Stomach (tissue), 8 donors: ENCODE measurements at regions not wholly inside any gene's neighbourhood (a gene's known extent, or its start where the extent isn't known, plus 50 kb on each side); places are given as distances from the start of the nearest gene placed in this dataset.

ENCODE experiments used
- DNase-seq, 2 donors: peaks; one replicate each; pipeline versions ENCODE4 v3.0.0 to v3.0.0-alpha.2; 2013 to 2019
- H3K27ac ChIP-seq, 5 donors: fragments of 200-600 bp in 4 of 5; sonication (generic) in 4 of 5; one replicate each; pipeline ENCODE4 v1.5.1; 2013 to 2019; ENCODE audit warnings: mild to moderate bottlenecking in 1 of 5, moderate library complexity in 1 of 5
- H3K27me3 ChIP-seq, 3 donors: fragments of 200-600 bp; sonication (generic); one replicate each; pipeline ENCODE4 v1.5.1; 2017 to 2019; ENCODE audit warnings: mixed run types in 1 of 3
- H3K36me3 ChIP-seq, 4 donors: fragments of 200-600 bp; sonication (generic); 1 replicate in 3 of 4; 2 replicates in 1 of 4; pipeline ENCODE4 v1.5.1; 2016 to 2019
- H3K4me1 ChIP-seq, 4 donors: fragments of 200-600 bp; sonication (generic); one replicate each; pipeline ENCODE4 v1.5.1; 2016 to 2019
- H3K4me3 ChIP-seq, 4 donors: fragments of 200-600 bp; sonication (generic) in 3 of 4; one replicate each; pipeline ENCODE4 v1.5.1; 2016 to 2019; ENCODE audit warnings: mild to moderate bottlenecking in 1 of 4
- H3K9me3 ChIP-seq, 4 donors: fragments of 200-600 bp; sonication (generic); one replicate each; pipeline ENCODE4 v1.5.1; 2016 to 2019
- EP300 ChIP-seq: sonication (generic); formaldehyde crosslinking; IDR thresholded peaks from one replicate; pipeline ENCODE4 v1.6.1; 2017; ENCODE audit warnings: antibody characterized with exemption
- POLR2A ChIP-seq, 4 donors: fragments of 450-650 bp; IDR thresholded peaks; one replicate each; pipeline ENCODE4 v1.6.1; 2016; ENCODE audit warnings: antibody characterized with exemption in 4 of 4, control low read depth in 2 of 4, mild to moderate bottlenecking in 1 of 4, moderate library complexity in 1 of 4
- POLR2AphosphoS5 ChIP-seq, 3 donors: sonication (generic); formaldehyde crosslinking; IDR thresholded peaks; one replicate each; pipeline ENCODE4 v1.6.1; 2016; ENCODE audit warnings: antibody characterized with exemption in 3 of 3
- WGBS, 5 donors: extraction: QIAGEN DNeasy Blood & Tissue Kit in 3 of 5; methylation state at CpG; one replicate each; pipeline versions ENCODE4 v1.1.5 to v1.1.7; 2013 to 2018; 5-methylcytosine and 5-hydroxymethylcytosine counted together
- intact Hi-C: fragments of 100-400 bp; cut with DNase I; formaldehyde crosslinking; loops from one replicate; pipeline ENCODE4 v1.15.1; 2023; ENCODE audit warnings: low total_unique reads
- TF ChIP-seq, protein P1 (sequence below), 7 experiments: fragments of 450-650 bp in 4 of 7; fragments of 200-600 bp in 3 of 7; sonication (generic) in 3 of 7; IDR thresholded peaks; one replicate each; pipeline ENCODE4 v1.5.1; 2016 to 2019; ENCODE audit warnings: antibody characterized with exemption in 7 of 7, control low read depth in 2 of 7, mild to moderate bottlenecking in 1 of 7
- donor health status: healthy with polysubstance abuse.
- donor health status: Bipolar disorder and iron deficiency.
- donor health status: healthy.

DNA sequence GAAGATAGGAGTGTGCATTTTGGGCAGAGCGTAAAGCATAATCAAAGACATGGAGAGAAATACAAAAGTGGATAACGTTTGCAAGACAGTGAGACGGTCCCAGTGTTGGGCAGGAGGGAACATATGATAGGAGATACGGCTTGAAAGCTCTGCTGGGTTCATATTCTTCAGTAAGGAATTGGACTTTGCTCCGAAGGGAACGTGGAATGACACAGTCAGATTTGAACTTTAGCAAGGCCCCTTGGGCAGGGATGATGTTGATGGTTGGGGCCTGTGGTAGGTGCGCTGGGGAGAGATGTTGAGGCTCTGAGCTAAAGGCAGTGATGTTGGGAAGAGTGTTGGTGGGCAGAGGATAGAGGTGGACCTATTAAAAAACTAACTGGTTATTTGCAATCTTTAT lies 143.5 kb upstream of the TBX3 start:
- 83 to 88% (median 86%) methylated on average over 7 of the region's 7 CpGs for WGBS, 5 donors
- Histone ChIP-seq H3K27ac (no peak overlapping the region), H3K4me1 (no peaks in the 10 kb centered on the region), H3K36me3 (no peaks in the 10 kb centered on the region), H3K4me3 (no peak overlapping the region), H3K27me3 (no peaks in the 10 kb centered on the region), H3K9me3 (no peaks in the 10 kb centered on the region)
- TF ChIP-seq POLR2AphosphoS5 (IDR thresholded peaks at IDR 0.05) (no peak), EP300 (no peak), POLR2A (IDR thresholded peaks at IDR 0.05) (no peak)
- TF ChIP-seq, protein P1, sequence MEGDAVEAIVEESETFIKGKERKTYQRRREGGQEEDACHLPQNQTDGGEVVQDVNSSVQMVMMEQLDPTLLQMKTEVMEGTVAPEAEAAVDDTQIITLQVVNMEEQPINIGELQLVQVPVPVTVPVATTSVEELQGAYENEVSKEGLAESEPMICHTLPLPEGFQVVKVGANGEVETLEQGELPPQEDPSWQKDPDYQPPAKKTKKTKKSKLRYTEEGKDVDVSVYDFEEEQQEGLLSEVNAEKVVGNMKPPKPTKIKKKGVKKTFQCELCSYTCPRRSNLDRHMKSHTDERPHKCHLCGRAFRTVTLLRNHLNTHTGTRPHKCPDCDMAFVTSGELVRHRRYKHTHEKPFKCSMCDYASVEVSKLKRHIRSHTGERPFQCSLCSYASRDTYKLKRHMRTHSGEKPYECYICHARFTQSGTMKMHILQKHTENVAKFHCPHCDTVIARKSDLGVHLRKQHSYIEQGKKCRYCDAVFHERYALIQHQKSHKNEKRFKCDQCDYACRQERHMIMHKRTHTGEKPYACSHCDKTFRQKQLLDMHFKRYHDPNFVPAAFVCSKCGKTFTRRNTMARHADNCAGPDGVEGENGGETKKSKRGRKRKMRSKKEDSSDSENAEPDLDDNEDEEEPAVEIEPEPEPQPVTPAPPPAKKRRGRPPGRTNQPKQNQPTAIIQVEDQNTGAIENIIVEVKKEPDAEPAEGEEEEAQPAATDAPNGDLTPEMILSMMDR (IDR thresholded peaks at IDR 0.05): no peak
- intact Hi-C loops: no loop called here
- DNase-seq: no peak

DNA sequence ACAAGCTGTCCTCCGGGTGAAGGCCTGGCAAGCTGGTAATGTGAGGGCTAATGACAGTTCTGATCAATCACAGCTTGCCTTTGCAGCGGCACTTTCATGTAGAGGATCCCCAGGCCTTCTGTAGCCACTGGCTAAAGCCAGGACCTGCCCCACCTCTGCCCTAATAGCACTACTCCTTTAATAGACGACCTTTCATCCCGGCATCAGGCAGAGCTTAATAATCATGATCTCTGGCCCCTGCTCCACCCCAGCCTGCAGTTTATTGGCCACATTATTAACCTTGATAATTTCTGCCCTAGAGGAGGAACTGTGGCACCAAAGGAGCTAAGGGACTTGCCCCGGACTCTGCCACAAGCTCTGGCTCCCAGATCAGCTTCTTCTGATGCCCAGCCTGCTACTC lies 142.3 kb upstream of the TBX3 start:
- no peak for DNase-seq
- no peak for TF ChIP-seq POLR2AphosphoS5 (IDR thresholded peaks at IDR 0.05)
- TF ChIP-seq, protein P1 (IDR thresholded peaks at IDR 0.05): no peak
- no peak for TF ChIP-seq POLR2A (IDR thresholded peaks at IDR 0.05)
- no peak for TF ChIP-seq EP300
- WGBS, 5 donors: 51 to 69% (median 60%) methylated on average over 5 of the region's 5 CpGs
- H3K36me3 ChIP-seq: no peaks in the 10 kb centered on the region
- H3K27me3 ChIP-seq: no peaks in the 10 kb centered on the region
- intact Hi-C loops: no loop called here
- H3K4me1 ChIP-seq: no peaks in the 10 kb centered on the region
- no peaks in the 10 kb centered on the region for H3K9me3 ChIP-seq
- H3K4me3 ChIP-seq: no peak overlapping the region
- H3K27ac ChIP-seq: no peak overlapping the region

DNA sequence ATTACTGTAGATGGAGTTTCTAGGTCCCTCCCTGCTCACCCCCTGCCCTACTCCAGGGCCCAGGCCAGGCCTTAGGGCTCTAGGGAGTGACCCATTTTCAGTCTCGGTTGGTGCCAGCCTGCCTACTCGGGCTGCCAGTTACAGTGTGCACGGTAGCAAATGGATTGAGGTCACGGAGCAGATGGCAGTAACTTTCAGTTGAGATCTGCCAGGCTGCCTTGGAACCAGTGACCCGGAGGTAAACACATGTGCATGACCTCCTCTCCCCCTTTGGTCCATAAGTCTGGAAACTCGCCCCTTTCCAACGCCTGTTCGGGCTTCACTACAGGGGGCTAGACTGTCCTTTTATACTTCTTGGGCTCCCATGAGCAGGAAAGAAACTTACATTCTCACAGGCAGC lies 139.7 kb upstream of the TBX3 start:
- Histone ChIP-seq H3K27me3 (no peaks in the 10 kb centered on the region), H3K4me1 (no peaks in the 10 kb centered on the region), H3K27ac (no peak overlapping the region), H3K9me3 (no peaks in the 10 kb centered on the region), H3K4me3 (no peak overlapping the region), H3K36me3 (no peaks in the 10 kb centered on the region)
- intact Hi-C loops: no loop called here
- 63 to 73% (median 70%) methylated on average over 6 to 8 of the region's 8 CpGs for WGBS, 5 donors
- no peak for DNase-seq
- TF ChIP-seq POLR2A (IDR thresholded peaks at IDR 0.05) (no peak), EP300 (no peak), POLR2AphosphoS5 (IDR thresholded peaks at IDR 0.05) (no peak)
- TF ChIP-seq, protein P1 (IDR thresholded peaks at IDR 0.05): no peak

DNA sequence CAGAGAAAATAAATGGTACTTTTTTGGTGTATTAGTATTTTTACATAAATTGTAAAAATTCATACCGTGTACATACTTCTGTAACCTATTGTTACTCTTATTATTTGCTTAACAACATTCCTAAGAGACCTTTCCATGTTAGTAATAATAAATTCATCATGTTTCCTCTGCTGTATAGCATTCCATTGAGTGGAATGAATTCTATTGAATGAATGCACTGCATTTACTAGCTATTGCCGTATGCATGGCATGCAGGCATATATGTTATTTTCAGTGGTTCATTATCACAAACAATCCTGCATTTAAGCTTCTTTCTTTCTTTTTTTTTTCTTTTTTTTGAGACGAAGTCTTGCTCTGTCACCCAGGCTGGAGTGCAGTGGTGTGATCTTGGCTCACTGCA lies 137.6 kb upstream of the TBX3 start:
- Histone ChIP-seq H3K9me3 (no peaks in the 10 kb centered on the region), H3K4me3 (no peak overlapping the region), H3K27me3 (no peaks in the 10 kb centered on the region), H3K36me3 (no peaks in the 10 kb centered on the region), H3K4me1 (no peaks in the 10 kb centered on the region), H3K27ac (no peak overlapping the region)
- TF ChIP-seq, protein P1 (IDR thresholded peaks at IDR 0.05): no peak
- TF ChIP-seq POLR2A (IDR thresholded peaks at IDR 0.05): no peak
- intact Hi-C loops: no loop called here
- WGBS, 5 donors: 71 to 86% (median 82%) methylated on average over 3 of the region's 3 CpGs
- DNase-seq: no peak
